ENCODE measurements at regions not wholly inside any gene's neighbourhood (a gene's known extent, or its start where the extent isn't known, plus 50 kb on each side); places are given as distances from the start of the nearest gene placed in this dataset.

DNA sequence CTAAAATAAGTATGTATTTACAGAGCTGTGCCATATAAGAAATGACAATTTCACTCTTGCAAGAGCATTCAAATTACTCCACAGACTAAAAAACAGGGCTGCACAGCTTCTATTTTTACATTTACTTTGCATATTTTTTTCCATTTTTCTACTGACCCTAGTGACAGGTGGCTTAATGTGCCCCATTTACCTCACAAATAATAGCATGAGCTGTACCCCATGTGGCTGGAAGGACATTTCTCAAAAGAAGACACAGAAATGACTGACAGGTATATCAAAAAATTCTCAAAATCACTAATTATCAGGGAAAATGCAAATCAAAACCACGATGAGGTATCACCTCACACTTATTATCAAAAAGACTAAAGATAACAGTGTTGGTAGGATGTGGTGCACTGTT, 1128.6 kb downstream of the SLC16A7 start:
- TF ChIP-seq CTCF (IDR thresholded peaks at IDR 0.05; ENCODE audit: insufficient read depth, low read length) (no peak), SPI1 (IDR thresholded peaks at IDR 0.05; ENCODE audit: borderline replicate concordance, low read depth) (no peak), GABPA (IDR thresholded peaks at IDR 0.05; ENCODE audit: low read depth) (no peak)
- TF ChIP-seq, protein P1, sequence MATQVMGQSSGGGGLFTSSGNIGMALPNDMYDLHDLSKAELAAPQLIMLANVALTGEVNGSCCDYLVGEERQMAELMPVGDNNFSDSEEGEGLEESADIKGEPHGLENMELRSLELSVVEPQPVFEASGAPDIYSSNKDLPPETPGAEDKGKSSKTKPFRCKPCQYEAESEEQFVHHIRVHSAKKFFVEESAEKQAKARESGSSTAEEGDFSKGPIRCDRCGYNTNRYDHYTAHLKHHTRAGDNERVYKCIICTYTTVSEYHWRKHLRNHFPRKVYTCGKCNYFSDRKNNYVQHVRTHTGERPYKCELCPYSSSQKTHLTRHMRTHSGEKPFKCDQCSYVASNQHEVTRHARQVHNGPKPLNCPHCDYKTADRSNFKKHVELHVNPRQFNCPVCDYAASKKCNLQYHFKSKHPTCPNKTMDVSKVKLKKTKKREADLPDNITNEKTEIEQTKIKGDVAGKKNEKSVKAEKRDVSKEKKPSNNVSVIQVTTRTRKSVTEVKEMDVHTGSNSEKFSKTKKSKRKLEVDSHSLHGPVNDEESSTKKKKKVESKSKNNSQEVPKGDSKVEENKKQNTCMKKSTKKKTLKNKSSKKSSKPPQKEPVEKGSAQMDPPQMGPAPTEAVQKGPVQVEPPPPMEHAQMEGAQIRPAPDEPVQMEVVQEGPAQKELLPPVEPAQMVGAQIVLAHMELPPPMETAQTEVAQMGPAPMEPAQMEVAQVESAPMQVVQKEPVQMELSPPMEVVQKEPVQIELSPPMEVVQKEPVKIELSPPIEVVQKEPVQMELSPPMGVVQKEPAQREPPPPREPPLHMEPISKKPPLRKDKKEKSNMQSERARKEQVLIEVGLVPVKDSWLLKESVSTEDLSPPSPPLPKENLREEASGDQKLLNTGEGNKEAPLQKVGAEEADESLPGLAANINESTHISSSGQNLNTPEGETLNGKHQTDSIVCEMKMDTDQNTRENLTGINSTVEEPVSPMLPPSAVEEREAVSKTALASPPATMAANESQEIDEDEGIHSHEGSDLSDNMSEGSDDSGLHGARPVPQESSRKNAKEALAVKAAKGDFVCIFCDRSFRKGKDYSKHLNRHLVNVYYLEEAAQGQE (IDR thresholded peaks at IDR 0.05; ENCODE audit: insufficient replicate concordance, low read depth), result no peak
